ENCODE measurements at regions not wholly inside any gene's neighbourhood (a gene's known extent, or its start where the extent isn't known, plus 50 kb on each side); places are given as distances from the start of the nearest gene placed in this dataset.

GRCh38 chr5:174910245-174910737 lies 185.9 kb downstream of the MSX2 start:
- intact Hi-C loops (cut with DNase I): loop anchor here in 4 of 10 donors (1.0 to 2.0 kb wide), 3 partner anchors 25 to 27 kb away; no protein-coding TSS in a partner anchor
- peaks cover 0 to 6% (median 0%) of the 10 kb centered on the region in 12 donors for H3K4me1 ChIP-seq

GRCh38 chr5:174903172-174903732 lies 178.9 kb downstream of the MSX2 start:
- WGBS, 4 donors: 86 to 93% (median 88%) methylated on average over 1 of the region's 1 CpG
- no peaks in the 10 kb centered on the region for H3K36me3 ChIP-seq
- peaks cover 0 to 9% (median 0%) of the 10 kb centered on the region in 12 donors for H3K9me3 ChIP-seq
- no peaks in the 10 kb centered on the region for H3K4me1 ChIP-seq
- H3K27me3 ChIP-seq: peaks cover 0 to 12% (median 0%) of the 10 kb centered on the region in 9 donors
- intact Hi-C loops (cut with DNase I): no loop called here
- H3K4me3 ChIP-seq: no peak overlapping the region
- ATAC-seq (no peak), DNase-seq (no peak)
- TF ChIP-seq, protein P1, sequence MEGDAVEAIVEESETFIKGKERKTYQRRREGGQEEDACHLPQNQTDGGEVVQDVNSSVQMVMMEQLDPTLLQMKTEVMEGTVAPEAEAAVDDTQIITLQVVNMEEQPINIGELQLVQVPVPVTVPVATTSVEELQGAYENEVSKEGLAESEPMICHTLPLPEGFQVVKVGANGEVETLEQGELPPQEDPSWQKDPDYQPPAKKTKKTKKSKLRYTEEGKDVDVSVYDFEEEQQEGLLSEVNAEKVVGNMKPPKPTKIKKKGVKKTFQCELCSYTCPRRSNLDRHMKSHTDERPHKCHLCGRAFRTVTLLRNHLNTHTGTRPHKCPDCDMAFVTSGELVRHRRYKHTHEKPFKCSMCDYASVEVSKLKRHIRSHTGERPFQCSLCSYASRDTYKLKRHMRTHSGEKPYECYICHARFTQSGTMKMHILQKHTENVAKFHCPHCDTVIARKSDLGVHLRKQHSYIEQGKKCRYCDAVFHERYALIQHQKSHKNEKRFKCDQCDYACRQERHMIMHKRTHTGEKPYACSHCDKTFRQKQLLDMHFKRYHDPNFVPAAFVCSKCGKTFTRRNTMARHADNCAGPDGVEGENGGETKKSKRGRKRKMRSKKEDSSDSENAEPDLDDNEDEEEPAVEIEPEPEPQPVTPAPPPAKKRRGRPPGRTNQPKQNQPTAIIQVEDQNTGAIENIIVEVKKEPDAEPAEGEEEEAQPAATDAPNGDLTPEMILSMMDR (IDR thresholded peaks at IDR 0.05): no peak
- no peak for TF ChIP-seq POLR2A (IDR thresholded peaks at IDR 0.05)
- no peak overlapping the region for H3K27ac ChIP-seq

More at GRCh38 chr5:174910245-174910737, 185.9 kb downstream of the MSX2 start:
- Histone ChIP-seq H3K27me3 (peaks cover 0 to 10% (median 0%) of the 10 kb centered on the region in 9 donors), H3K9me3 (peaks cover 0 to 9% (median 0%) of the 10 kb centered on the region in 12 donors), H3K36me3 (no peaks in the 10 kb centered on the region), H3K27ac (no peak overlapping the region), H3K4me3 (peak overlapping the region in 3 of 12 donors; percentile 12 to 25 (median 19))
- 2 to 3% (median 2%) methylated on average over 17 of the region's 17 CpGs for WGBS, 4 donors
- TF ChIP-seq POLR2A (IDR thresholded peaks at IDR 0.05): no peak
- TF ChIP-seq, protein P1 (IDR thresholded peaks at IDR 0.05): peak; percentile 70 to 93 (median 88)
- DNase-seq: peak; percentile 45 to 78 (median 66)
- peak; percentile 78 to 99 (median 90) for ATAC-seq

DNA sequence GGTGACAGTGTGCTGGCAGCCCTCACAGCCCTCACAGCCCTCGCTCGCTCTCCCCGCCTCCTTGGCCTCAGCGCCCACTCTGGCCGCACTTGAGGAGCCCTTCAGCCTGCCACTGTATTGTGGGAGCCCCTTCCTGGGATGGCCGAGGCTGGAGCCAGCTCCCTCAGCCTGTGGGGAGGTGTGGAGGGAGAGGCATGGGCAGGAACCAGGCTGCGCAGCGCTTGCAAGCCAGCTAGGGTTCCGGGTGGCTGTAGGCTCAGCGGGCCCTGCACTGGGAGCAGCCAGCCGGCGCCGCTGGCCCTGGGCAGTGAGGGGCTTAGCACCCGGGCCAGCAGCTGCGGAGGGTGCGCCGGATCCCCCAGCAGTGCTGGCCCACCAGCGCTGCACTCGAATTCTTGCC lies 177.0 kb downstream of the MSX2 start:
- no peak overlapping the region for H3K27ac ChIP-seq
- intact Hi-C loops (cut with DNase I): no loop called here
- no peaks in the 10 kb centered on the region for H3K4me1 ChIP-seq
- TF ChIP-seq, protein P1 (IDR thresholded peaks at IDR 0.05): no peak
- peaks cover 0 to 8% (median 0%) of the 10 kb centered on the region in 12 donors for H3K9me3 ChIP-seq
- H3K27me3 ChIP-seq: peaks cover 0 to 10% (median 0%) of the 10 kb centered on the region in 9 donors
- DNase-seq (no peak), ATAC-seq (no peak)
- no peaks in the 10 kb centered on the region for H3K36me3 ChIP-seq
- H3K4me3 ChIP-seq: no peak overlapping the region
- 93 to 96% (median 95%) methylated on average over 13 to 19 of the region's 19 CpGs for WGBS, 4 donors

GRCh38 chr5:174900240-174900865 lies 176.0 kb downstream of the MSX2 start:
- Histone ChIP-seq H3K4me1 (no peaks in the 10 kb centered on the region), H3K9me3 (no peaks in the 10 kb centered on the region), H3K27me3 (peaks cover 0 to 8% (median 0%) of the 10 kb centered on the region in 9 donors), H3K27ac (no peak overlapping the region), H3K36me3 (no peaks in the 10 kb centered on the region), H3K4me3 (no peak overlapping the region)
- no peak for TF ChIP-seq POLR2A (IDR thresholded peaks at IDR 0.05)
- TF ChIP-seq, protein P1 (IDR thresholded peaks at IDR 0.05): no peak
- WGBS, 4 donors: 49 to 67% (median 55%) methylated on average over 7 of the region's 7 CpGs
- intact Hi-C loops (cut with DNase I): no loop called here
- no peak for DNase-seq
- no peak for ATAC-seq

Measured in heart left ventricle (tissue), 16 donors.